T-cell (primary cell): ENCODE measurements at regions not wholly inside any gene's neighbourhood (a gene's known extent, or its start where the extent isn't known, plus 50 kb on each side); places are given as distances from the start of the nearest gene placed in this dataset.
"Not testable (repeated sequence)": the region's sequence is repeated elsewhere in the genome, so short reads cannot be mapped to it uniquely, and the experiment has no call there.

Experiments used
- ATAC-seq, 4 experiments: fragments of 200-7000 bp in 3 of 4; fragments of 150-1000 bp in 1 of 4; cut with Tn5 transposase; replicated peaks in 1 of 4; 1 replicate in 3 of 4; 2 replicates in 1 of 4; pipeline ENCODE4 v1.10.0; 2021; ENCODE audit warnings: moderate library complexity in 3 of 4, mild to moderate bottlenecking in 2 of 4, moderate number of reproducible peaks in 1 of 4
- CTCF ChIA-PET, 2 donors: fragments of 300-600 bp; sonication (Branson Sonifier 250); formaldehyde crosslinking; loops; one replicate each; lab custom pipeline; 2022; ENCODE audit warnings: antibody characterized with exemption in 2 of 2; lab: Charles Lee
- POLR2A ChIA-PET, 2 donors: fragments of 300-600 bp; sonication (Branson Sonifier 250); formaldehyde crosslinking; loops; one replicate each; lab custom pipeline; 2022; ENCODE audit warnings: antibody characterized with exemption in 2 of 2; lab: Charles Lee
- DNase-seq, 35 experiments: peaks; one replicate each; pipeline versions ENCODE4 v3.0.0 to v3.0.0-alpha.2; 2013 to 2023
- H3K27ac ChIP-seq: one replicate; pipeline ENCODE4 v1.5.1; 2013; ENCODE audit warnings: low read length
- H3K27me3 ChIP-seq, 2 experiments: replicated peaks in 1 of 2; 1 replicate in 1 of 2; 2 replicates in 1 of 2; pipeline versions ENCODE4 v1.6.1 to v1.7.0; 2013; ENCODE audit warnings: low read length in 1 of 2, mixed read lengths in 1 of 2; ENCODE audit not compliant: control insufficient read depth in 2 of 2, insufficient read depth in 2 of 2; ENCODE audit errors: extremely low read depth in 1 of 2
- H3K36me3 ChIP-seq, 2 donors: 1 replicate in 1 of 2; 2 replicates in 1 of 2; pipeline versions ENCODE4 v1.6.1 to v1.7.0; 2013; ENCODE audit warnings: low read length in 1 of 2; ENCODE audit not compliant: control insufficient read depth in 2 of 2, insufficient read depth in 1 of 2; ENCODE audit errors: extremely low read depth in 1 of 2
- H3K4me1 ChIP-seq, 2 experiments: 1 replicate in 1 of 2; 2 replicates in 1 of 2; pipeline versions ENCODE4 v1.6.1 to v1.7.0; 2013; ENCODE audit warnings: low read length in 2 of 2, mixed read lengths in 1 of 2; ENCODE audit not compliant: insufficient read depth in 2 of 2, control insufficient read depth in 1 of 2; ENCODE audit errors: extremely low read depth in 1 of 2
- H3K4me3 ChIP-seq, 2 donors: 1 replicate in 1 of 2; 2 replicates in 1 of 2; pipeline versions ENCODE4 v1.5.1 to v1.7.0; 2013; ENCODE audit warnings: mild to moderate bottlenecking in 2 of 2, low read length in 1 of 2, moderate library complexity in 1 of 2; ENCODE audit not compliant: control insufficient read depth in 1 of 2; ENCODE audit errors: extremely low read depth in 1 of 2
- H3K9me3 ChIP-seq: 2 replicates; pipeline ENCODE4 v1.7.0; 2013
- H3K27ac Mint-ChIP-seq, 2 donors: one replicate each; pipeline ENCODE4 v1.8.0; 2020 to 2021; ENCODE audit warnings: mild to moderate bottlenecking in 2 of 2, mixed read lengths in 2 of 2
- H3K27me3 Mint-ChIP-seq, 2 donors: one replicate each; pipeline ENCODE4 v1.8.0; 2021 to 2022; ENCODE audit warnings: mixed read lengths in 2 of 2
- H3K36me3 Mint-ChIP-seq: one replicate; pipeline ENCODE4 v1.8.0; 2021; ENCODE audit warnings: mixed read lengths
- H3K4me1 Mint-ChIP-seq, 3 donors: one replicate each; pipeline ENCODE4 v1.8.0; 2020 to 2022; ENCODE audit warnings: mixed read lengths in 3 of 3, mild to moderate bottlenecking in 1 of 3
- H3K4me3 Mint-ChIP-seq, 3 donors: one replicate each; pipeline ENCODE4 v1.8.0; 2020 to 2022; ENCODE audit warnings: mild to moderate bottlenecking in 3 of 3, mixed read lengths in 3 of 3, moderate library complexity in 3 of 3
- H3K9me3 Mint-ChIP-seq, 3 donors: one replicate each; pipeline ENCODE4 v1.8.0; 2020 to 2022; ENCODE audit warnings: mixed read lengths in 3 of 3
- WGBS: methylation state at CpG from one replicate; pipeline ENCODE4 v1.1.5; 2013; ENCODE audit warnings: missing lambda C conversion rate; ENCODE audit not compliant: insufficient coverage; 5-methylcytosine and 5-hydroxymethylcytosine counted together

DNA sequence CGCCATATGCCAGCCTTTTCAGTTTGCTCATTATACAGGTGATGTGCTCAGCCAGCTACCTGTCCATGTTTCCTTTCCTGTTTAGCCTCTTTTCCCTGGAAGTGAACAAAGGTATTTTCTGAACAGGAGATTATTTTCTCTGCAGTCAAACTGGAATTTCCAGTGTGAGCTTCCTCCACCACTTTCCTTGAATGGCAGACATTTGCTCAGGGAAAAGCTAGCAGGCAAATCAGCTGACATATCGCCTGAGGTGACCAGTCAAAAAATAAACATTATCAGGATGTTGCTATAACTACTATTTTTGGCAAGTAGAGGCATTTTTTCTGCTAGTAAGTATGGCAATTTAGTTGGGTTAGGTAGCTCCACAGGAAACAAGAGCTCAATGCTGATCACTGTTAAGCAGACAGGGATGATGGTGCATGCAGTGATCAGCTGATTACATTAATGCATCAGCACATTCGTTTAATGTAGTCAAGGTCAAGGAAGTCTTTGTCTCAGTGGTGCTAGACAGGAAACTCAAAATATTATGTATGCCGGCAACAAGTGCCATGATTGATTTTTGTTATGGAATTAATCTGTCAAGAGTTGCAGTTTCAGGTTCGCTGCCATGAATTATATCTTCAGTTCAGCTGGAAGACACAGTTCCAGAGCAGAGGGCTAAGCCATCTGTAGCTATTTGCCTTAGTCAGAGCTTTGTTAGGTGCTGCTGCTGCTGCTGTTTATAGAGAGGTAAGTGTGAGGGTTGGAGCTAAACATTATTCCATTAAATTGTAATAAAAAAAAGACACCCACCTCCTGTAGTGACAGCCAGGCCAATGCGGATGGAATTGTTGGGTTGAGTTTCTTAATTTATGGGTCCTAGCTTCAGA, 179.7 kb upstream of the ST6GALNAC5 start:
- CTCF ChIA-PET = interaction anchor here in 1 of 2 donors (0.6 kb wide), 1 partner anchor 98 kb away, joined by 3 read pairs; no protein-coding TSS in a partner anchor
- H3K36me3 Mint-ChIP-seq = no peaks in the 10 kb centered on the region
- Histone ChIP-seq H3K27me3 (peaks cover 0 to 3% of the 10 kb centered on the region in 2 experiments), H3K36me3 (no peaks in the 10 kb centered on the region), H3K27ac (no peak overlapping the region), H3K4me3 (no peak overlapping the region), H3K4me1 (no peaks in the 10 kb centered on the region), H3K9me3 (no peaks in the 10 kb centered on the region)
- POLR2A ChIA-PET = no interaction called here
- no peaks in the 10 kb centered on the region for H3K4me1 Mint-ChIP-seq
- WGBS = 29% methylated on average over 3 of the region's 6 CpGs
- peaks cover 4 to 9% of the 10 kb centered on the region in 2 donors for H3K27me3 Mint-ChIP-seq
- H3K9me3 Mint-ChIP-seq = no peaks in the 10 kb centered on the region
- no peak overlapping the region for H3K27ac Mint-ChIP-seq
- no peak overlapping the region for H3K4me3 Mint-ChIP-seq
- DNase-seq (no peak), ATAC-seq (no peak)

DNA sequence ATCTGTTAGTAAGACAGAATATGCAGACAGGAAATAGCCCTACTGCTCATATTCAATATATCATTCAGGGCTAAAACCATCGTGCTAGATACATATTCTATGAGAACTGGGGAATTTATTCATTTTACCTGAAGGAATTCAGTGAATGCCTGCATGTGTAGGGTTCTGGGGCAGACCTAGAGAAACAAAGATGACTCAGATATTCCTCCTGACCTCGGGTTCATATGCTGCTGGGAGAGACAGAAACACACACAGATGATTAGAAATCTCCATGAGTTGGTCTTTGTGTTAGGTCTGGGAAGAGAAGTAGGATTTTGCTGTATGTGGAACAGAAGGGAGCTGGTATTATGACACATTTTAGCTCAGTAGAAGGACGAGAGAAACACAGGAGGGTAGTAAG, 176.5 kb upstream of the ST6GALNAC5 start:
- Histone ChIP-seq H3K27me3 (peaks cover 0 to 6% of the 10 kb centered on the region in 2 experiments), H3K36me3 (no peaks in the 10 kb centered on the region), H3K4me1 (no peaks in the 10 kb centered on the region), H3K9me3 (no peaks in the 10 kb centered on the region), H3K27ac (no peak overlapping the region), H3K4me3 (no peak overlapping the region)
- DNase-seq (no peak), ATAC-seq (no peak)
- ChIA-PET POLR2A (no interaction called here), CTCF (interaction anchor here in 1 of 2 donors (0.6 kb wide), 1 partner anchor 19 kb away, joined by 3 read pairs; no protein-coding TSS in a partner anchor)
- Mint-ChIP-seq H3K9me3 (peaks cover 0 to 12% (median 0%) of the 10 kb centered on the region in 3 donors), H3K36me3 (no peaks in the 10 kb centered on the region), H3K27ac (no peak overlapping the region), H3K4me3 (no peak overlapping the region), H3K27me3 (peaks cover 4 to 12% of the 10 kb centered on the region in 2 donors), H3K4me1 (no peaks in the 10 kb centered on the region)
- WGBS = 44% methylated on average over 1 of the region's 3 CpGs

DNA sequence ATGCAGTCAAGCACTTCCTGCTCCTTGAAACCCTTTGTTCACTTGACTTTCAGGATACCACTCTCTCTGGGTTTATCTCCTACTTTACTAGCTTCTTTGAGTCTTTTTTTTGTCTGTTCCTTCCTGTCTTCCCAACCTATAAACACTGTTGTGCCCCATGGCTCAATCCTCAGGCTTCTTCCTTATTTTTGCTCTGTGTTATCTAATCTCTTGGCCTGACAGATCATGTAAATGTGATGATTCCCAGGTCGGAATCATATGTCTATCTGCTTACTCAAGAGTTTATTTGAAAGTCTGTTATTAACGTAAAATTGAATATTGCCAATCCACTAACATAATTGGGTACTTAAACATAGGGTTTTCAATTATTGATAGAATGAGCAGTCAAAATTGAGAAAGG, 171.7 kb upstream of the ST6GALNAC5 start:
- ATAC-seq (no peak), DNase-seq (no peak)
- H3K36me3 Mint-ChIP-seq = no peaks in the 10 kb centered on the region
- WGBS = no CpG with 5 or more reads among the region's 2 CpGs
- CTCF ChIA-PET = no interaction called here
- H3K36me3 ChIP-seq = no peaks in the 10 kb centered on the region
- peaks cover 0 to 6% of the 10 kb centered on the region in 2 experiments for H3K27me3 ChIP-seq
- H3K27ac Mint-ChIP-seq = no peak overlapping the region
- H3K4me3 ChIP-seq = no peak overlapping the region
- no peaks in the 10 kb centered on the region for H3K4me1 ChIP-seq
- no peak overlapping the region for H3K27ac ChIP-seq
- H3K9me3 ChIP-seq = no peaks in the 10 kb centered on the region
- POLR2A ChIA-PET = no interaction called here
- peaks cover 0 to 12% (median 0%) of the 10 kb centered on the region in 3 donors for H3K9me3 Mint-ChIP-seq
- H3K27me3 Mint-ChIP-seq = peaks cover 0 to 7% of the 10 kb centered on the region in 2 donors
- no peak overlapping the region for H3K4me3 Mint-ChIP-seq
- no peaks in the 10 kb centered on the region for H3K4me1 Mint-ChIP-seq

DNA sequence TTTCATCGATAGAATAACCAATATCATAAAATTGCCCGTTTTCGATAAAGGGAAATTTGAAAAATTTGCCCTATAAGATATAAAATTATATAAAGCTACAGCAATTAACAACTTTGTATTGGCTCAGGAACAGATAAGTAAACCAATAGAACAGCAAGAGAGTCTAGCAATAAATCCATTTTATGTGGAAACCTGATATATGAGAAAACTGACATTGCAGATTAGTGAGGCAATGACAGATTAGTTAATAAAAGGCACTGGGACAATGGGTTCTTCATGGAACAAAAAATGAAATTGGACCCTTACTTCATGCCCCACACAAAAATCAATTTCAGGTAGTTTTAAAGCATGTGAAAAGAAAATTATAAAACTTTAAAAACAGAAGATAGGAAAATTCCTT, 169.9 kb upstream of the ST6GALNAC5 start:
- no peak for ATAC-seq
- Histone ChIP-seq H3K9me3 (no peaks in the 10 kb centered on the region), H3K27me3 (peaks cover 0 to 5% of the 10 kb centered on the region in 2 experiments), H3K4me1 (no peaks in the 10 kb centered on the region), H3K4me3 (no peak overlapping the region), H3K27ac (no peak overlapping the region), H3K36me3 (no peaks in the 10 kb centered on the region)
- H3K9me3 Mint-ChIP-seq = peaks cover 0 to 12% (median 0%) of the 10 kb centered on the region in 3 donors
- peaks cover 0 to 3% of the 10 kb centered on the region in 2 donors for H3K27me3 Mint-ChIP-seq
- no peaks in the 10 kb centered on the region for H3K36me3 Mint-ChIP-seq
- no CpG with 5 or more reads among the region's 3 CpGs for WGBS
- no peak overlapping the region for H3K4me3 Mint-ChIP-seq
- ChIA-PET CTCF (no interaction called here), POLR2A (interaction anchor here in 1 of 2 donors (0.6 kb wide), 1 partner anchor 221 kb away, joined by 3 read pairs; no protein-coding TSS in a partner anchor)
- H3K4me1 Mint-ChIP-seq = no peaks in the 10 kb centered on the region
- DNase-seq = no peak
- no peak overlapping the region for H3K27ac Mint-ChIP-seq

DNA sequence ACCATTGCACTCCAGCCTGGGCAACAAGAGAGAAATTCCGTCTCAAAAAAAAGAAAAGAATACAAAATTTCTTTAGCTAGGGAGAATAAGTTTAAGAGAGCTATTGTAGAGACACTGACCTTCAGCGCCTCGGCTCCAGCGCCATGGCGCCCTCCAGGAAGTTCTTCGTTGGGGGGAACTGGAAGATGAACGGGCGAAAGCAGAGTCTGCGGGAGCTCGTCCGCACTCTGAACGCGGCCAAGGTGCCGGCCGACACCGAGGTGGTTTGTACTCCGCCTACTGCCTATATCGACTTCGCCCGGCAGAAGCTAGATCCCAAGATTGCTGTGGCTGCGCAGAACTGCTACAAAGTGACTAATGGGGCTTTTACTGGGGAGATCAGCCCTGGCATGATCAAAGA, 167.6 kb upstream of the ST6GALNAC5 start:
- H3K36me3 ChIP-seq, H3K4me1 ChIP-seq, H3K9me3 Mint-ChIP-seq, H3K4me3 ChIP-seq, H3K27ac Mint-ChIP-seq, CTCF ChIA-PET, H3K27ac ChIP-seq, H3K36me3 Mint-ChIP-seq, ATAC-seq, POLR2A ChIA-PET, H3K9me3 ChIP-seq, H3K4me3 Mint-ChIP-seq, H3K27me3 Mint-ChIP-seq, H3K4me1 Mint-ChIP-seq, H3K27me3 ChIP-seq, DNase-seq: not testable (repeated sequence)
- 95% methylated on average over 21 of the region's 21 CpGs for WGBS

DNA sequence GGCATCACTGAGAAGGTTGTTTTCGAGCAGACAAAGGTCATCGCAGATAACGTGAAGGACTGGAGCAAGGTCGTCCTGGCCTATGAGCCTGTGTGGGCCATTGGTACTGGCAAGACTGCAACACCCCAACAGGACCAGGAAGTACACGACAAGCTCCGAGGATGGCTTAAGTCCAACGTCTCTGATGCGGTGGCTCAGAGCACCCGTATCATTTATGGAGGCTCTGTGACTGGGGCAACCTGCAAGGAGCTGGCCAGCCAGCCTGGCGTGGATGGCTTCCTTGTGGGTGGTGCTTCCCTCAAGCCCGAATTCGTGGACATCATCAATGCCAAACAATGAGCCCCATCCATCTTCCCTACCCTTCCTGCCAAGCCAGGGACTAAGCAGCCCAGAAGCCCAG, 167.1 kb upstream of the ST6GALNAC5 start:
- H3K27ac Mint-ChIP-seq, H3K27ac ChIP-seq, ATAC-seq, H3K4me1 ChIP-seq, H3K4me1 Mint-ChIP-seq, H3K9me3 ChIP-seq, H3K4me3 ChIP-seq, POLR2A ChIA-PET, CTCF ChIA-PET, H3K36me3 ChIP-seq, H3K4me3 Mint-ChIP-seq, H3K27me3 ChIP-seq, H3K27me3 Mint-ChIP-seq, H3K36me3 Mint-ChIP-seq, H3K9me3 Mint-ChIP-seq, DNase-seq: not testable (repeated sequence)
- 93% methylated on average over 10 of the region's 12 CpGs for whole genome bisulfite sequencing
